ENCODE measurements at regions not wholly inside any gene's neighbourhood (a gene's known extent, or its start where the extent isn't known, plus 50 kb on each side); places are given as distances from the start of the nearest gene placed in this dataset.

GRCh38 chr5:158541536-158542297, 558.0 kb downstream of the EBF1 start:
- DNase-seq (ENCODE audit: low spot score): no peak
- H3K9me3 Mint-ChIP-seq: no peaks in the 10 kb centered on the region
- CTCF ChIA-PET: no interaction called here

GRCh38 chr5:158538506-158539074, 561.1 kb downstream of the EBF1 start:
- TF ChIP-seq RELA (CRISPR knock-in tag; IDR thresholded peaks at IDR 0.05; ENCODE audit: borderline replicate concordance): no peak
- peak; percentile 30; the same call in 1 of the 2 replicates for TF ChIP-seq ZNF423 (CRISPR knock-in tag; IDR thresholded peaks at IDR 0.05)
- no peak overlapping the region for H3K4me3 Mint-ChIP-seq
- H3K9me3 Mint-ChIP-seq: no peaks in the 10 kb centered on the region
- ATAC-seq (peak; percentile 79), DNase-seq (ENCODE audit: low spot score) (peak; percentile 18)
- peaks cover 32% of the 10 kb centered on the region for H3K4me1 Mint-ChIP-seq
- ChIA-PET CTCF (interaction anchor here (1.0 kb wide), 1 partner anchor 364 kb away, joined by 3 read pairs; no protein-coding TSS in a partner anchor), POLR2A (no interaction called here)
- H3K27me3 Mint-ChIP-seq (ENCODE audit: low read depth): no peaks in the 10 kb centered on the region
- no peak overlapping the region for H3K27ac Mint-ChIP-seq
- H3K36me3 Mint-ChIP-seq: no peaks in the 10 kb centered on the region

More at GRCh38 chr5:158541536-158542297, 558.0 kb downstream of the EBF1 start:
- H3K27me3 Mint-ChIP-seq (ENCODE audit: low read depth): no peaks in the 10 kb centered on the region
- H3K36me3 Mint-ChIP-seq: no peaks in the 10 kb centered on the region
- no peak for ATAC-seq
- peaks cover 27% of the 10 kb centered on the region for H3K4me1 Mint-ChIP-seq
- no peak for TF ChIP-seq SMAD4 (CRISPR knock-in tag; IDR thresholded peaks at IDR 0.05)
- no peak for TF ChIP-seq RELA (CRISPR knock-in tag; IDR thresholded peaks at IDR 0.05; ENCODE audit: borderline replicate concordance)
- no peak for TF ChIP-seq KAT7 (CRISPR knock-in tag; IDR thresholded peaks at IDR 0.05; ENCODE audit: borderline replicate concordance)
- TF ChIP-seq, protein P1, sequence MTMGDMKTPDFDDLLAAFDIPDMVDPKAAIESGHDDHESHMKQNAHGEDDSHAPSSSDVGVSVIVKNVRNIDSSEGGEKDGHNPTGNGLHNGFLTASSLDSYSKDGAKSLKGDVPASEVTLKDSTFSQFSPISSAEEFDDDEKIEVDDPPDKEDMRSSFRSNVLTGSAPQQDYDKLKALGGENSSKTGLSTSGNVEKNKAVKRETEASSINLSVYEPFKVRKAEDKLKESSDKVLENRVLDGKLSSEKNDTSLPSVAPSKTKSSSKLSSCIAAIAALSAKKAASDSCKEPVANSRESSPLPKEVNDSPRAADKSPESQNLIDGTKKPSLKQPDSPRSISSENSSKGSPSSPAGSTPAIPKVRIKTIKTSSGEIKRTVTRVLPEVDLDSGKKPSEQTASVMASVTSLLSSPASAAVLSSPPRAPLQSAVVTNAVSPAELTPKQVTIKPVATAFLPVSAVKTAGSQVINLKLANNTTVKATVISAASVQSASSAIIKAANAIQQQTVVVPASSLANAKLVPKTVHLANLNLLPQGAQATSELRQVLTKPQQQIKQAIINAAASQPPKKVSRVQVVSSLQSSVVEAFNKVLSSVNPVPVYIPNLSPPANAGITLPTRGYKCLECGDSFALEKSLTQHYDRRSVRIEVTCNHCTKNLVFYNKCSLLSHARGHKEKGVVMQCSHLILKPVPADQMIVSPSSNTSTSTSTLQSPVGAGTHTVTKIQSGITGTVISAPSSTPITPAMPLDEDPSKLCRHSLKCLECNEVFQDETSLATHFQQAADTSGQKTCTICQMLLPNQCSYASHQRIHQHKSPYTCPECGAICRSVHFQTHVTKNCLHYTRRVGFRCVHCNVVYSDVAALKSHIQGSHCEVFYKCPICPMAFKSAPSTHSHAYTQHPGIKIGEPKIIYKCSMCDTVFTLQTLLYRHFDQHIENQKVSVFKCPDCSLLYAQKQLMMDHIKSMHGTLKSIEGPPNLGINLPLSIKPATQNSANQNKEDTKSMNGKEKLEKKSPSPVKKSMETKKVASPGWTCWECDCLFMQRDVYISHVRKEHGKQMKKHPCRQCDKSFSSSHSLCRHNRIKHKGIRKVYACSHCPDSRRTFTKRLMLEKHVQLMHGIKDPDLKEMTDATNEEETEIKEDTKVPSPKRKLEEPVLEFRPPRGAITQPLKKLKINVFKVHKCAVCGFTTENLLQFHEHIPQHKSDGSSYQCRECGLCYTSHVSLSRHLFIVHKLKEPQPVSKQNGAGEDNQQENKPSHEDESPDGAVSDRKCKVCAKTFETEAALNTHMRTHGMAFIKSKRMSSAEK (CRISPR knock-in tag; IDR thresholded peaks at IDR 0.05; ENCODE audit: borderline replicate concordance): no peak
- TF ChIP-seq ESRRA (CRISPR knock-in tag; IDR thresholded peaks at IDR 0.05; ENCODE audit: borderline replicate concordance): no peak
- TF ChIP-seq MXD4 (CRISPR knock-in tag; IDR thresholded peaks at IDR 0.05; ENCODE audit: borderline replicate concordance): no peak
- no peak for TF ChIP-seq TEAD4 (CRISPR knock-in tag; IDR thresholded peaks at IDR 0.05)
- TF ChIP-seq CBFB (CRISPR knock-in tag; IDR thresholded peaks at IDR 0.05; ENCODE audit: low read depth): no peak
- no peak for TF ChIP-seq IRF1 (CRISPR knock-in tag; IDR thresholded peaks at IDR 0.05)
- no peak for TF ChIP-seq ATF3 (CRISPR knock-in tag; conservative IDR thresholded peaks at IDR 0.05)
- TF ChIP-seq, protein P2, sequence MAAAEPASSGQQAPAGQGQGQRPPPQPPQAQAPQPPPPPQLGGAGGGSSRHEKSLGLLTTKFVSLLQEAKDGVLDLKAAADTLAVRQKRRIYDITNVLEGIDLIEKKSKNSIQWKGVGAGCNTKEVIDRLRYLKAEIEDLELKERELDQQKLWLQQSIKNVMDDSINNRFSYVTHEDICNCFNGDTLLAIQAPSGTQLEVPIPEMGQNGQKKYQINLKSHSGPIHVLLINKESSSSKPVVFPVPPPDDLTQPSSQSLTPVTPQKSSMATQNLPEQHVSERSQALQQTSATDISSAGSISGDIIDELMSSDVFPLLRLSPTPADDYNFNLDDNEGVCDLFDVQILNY (CRISPR knock-in tag; IDR thresholded peaks at IDR 0.05): no peak
- no peak for TF ChIP-seq JAZF1 (CRISPR knock-in tag; IDR thresholded peaks at IDR 0.05)
- no peak for TF ChIP-seq OVOL2 (CRISPR knock-in tag; IDR thresholded peaks at IDR 0.05; ENCODE audit: borderline replicate concordance)
- no peak for TF ChIP-seq GTF2I (CRISPR knock-in tag; conservative IDR thresholded peaks at IDR 0.05)
- TF ChIP-seq TP53 (CRISPR knock-in tag; IDR thresholded peaks at IDR 0.05): no peak
- TF ChIP-seq, protein P3, sequence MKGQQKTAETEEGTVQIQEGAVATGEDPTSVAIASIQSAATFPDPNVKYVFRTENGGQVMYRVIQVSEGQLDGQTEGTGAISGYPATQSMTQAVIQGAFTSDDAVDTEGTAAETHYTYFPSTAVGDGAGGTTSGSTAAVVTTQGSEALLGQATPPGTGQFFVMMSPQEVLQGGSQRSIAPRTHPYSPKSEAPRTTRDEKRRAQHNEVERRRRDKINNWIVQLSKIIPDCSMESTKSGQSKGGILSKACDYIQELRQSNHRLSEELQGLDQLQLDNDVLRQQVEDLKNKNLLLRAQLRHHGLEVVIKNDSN (CRISPR knock-in tag; IDR thresholded peaks at IDR 0.05): no peak
- TF ChIP-seq ZBTB21 (CRISPR knock-in tag; IDR thresholded peaks at IDR 0.05; ENCODE audit: borderline replicate concordance): no peak
- POLR2A ChIA-PET: no interaction called here
- no peak overlapping the region for H3K4me3 Mint-ChIP-seq
- H3K27ac Mint-ChIP-seq: no peak overlapping the region

Data from WTC11 (cell line).